Muscle layer of duodenum (tissue), 2 donors: ENCODE measurements at regions not wholly inside any gene's neighbourhood (a gene's known extent, or its start where the extent isn't known, plus 50 kb on each side); places are given as distances from the start of the nearest gene placed in this dataset.

Source experiments
- H3K27ac ChIP-seq: one replicate; pipeline ENCODE4 v1.7.0; 2013; ENCODE audit warnings: mild to moderate bottlenecking, low read length
- H3K27me3 ChIP-seq: one replicate; pipeline ENCODE4 v1.7.0; 2013; ENCODE audit warnings: low read depth, mild to moderate bottlenecking, control low read depth, low read length
- H3K36me3 ChIP-seq, 2 donors: one replicate each; pipeline ENCODE4 v1.7.0; 2013; ENCODE audit warnings: low read length in 2 of 2, control low read depth in 1 of 2, mild to moderate bottlenecking in 1 of 2; ENCODE audit not compliant: insufficient read depth in 2 of 2, control insufficient read depth in 1 of 2
- H3K4me1 ChIP-seq, 2 donors: one replicate each; pipeline ENCODE4 v1.7.0; 2013; ENCODE audit warnings: low read length in 2 of 2, mild to moderate bottlenecking in 2 of 2, control low read depth in 1 of 2, moderate library complexity in 1 of 2; ENCODE audit not compliant: insufficient read depth in 2 of 2, control insufficient read depth in 1 of 2
- H3K4me3 ChIP-seq, 2 donors: one replicate each; pipeline ENCODE4 v1.7.0; 2013; ENCODE audit warnings: low read length in 2 of 2, low read depth in 1 of 2, mild to moderate bottlenecking in 1 of 2
- H3K9me3 ChIP-seq, 2 donors: one replicate each; pipeline ENCODE4 v1.7.0; 2013; ENCODE audit warnings: low read length in 2 of 2, control low read depth in 1 of 2, mild to moderate bottlenecking in 1 of 2; ENCODE audit not compliant: control insufficient read depth in 1 of 2
- donor health status: healthy.

- H3K36me3 ChIP-seq, result no peaks in the 10 kb centered on the region
- H3K9me3 ChIP-seq, result no peaks in the 10 kb centered on the region
- H3K4me3 ChIP-seq, result no peak overlapping the region
- no peaks in the 10 kb centered on the region for H3K4me1 ChIP-seq
- H3K27me3 ChIP-seq, result no peaks in the 10 kb centered on the region
- no peak overlapping the region for H3K27ac ChIP-seq
These were observed 285.5 kb downstream of the HACE1 start for GRCh38 chr6:104574135-104574750.

DNA sequence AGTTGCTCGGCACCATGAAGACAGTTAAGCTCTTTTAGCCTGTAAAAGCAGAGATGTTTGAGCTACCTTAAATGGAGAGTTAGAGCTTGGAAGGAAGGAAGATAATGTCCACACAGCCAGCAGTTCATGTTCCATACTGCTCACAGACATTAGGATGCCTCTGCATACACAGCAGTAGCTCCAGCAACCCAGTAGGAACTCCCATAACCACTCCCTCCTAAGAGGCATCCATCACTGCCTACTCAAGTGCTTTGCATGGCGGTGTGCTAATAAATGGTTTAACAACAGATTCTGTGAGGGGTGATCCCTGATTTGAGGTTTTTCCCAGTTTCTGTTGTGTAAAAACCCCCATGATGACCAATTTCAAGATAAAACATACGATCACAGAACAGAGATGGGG, 286.4 kb downstream of the HACE1 start:
- Histone ChIP-seq H3K9me3 (no peaks in the 10 kb centered on the region), H3K27ac (no peak overlapping the region), H3K36me3 (no peaks in the 10 kb centered on the region), H3K4me1 (no peaks in the 10 kb centered on the region), H3K4me3 (no peak overlapping the region), H3K27me3 (no peaks in the 10 kb centered on the region)

GRCh38 chr6:104572901-104573300, 286.8 kb downstream of the HACE1 start:
- Histone ChIP-seq H3K4me1 (no peaks in the 10 kb centered on the region), H3K36me3 (no peaks in the 10 kb centered on the region), H3K27me3 (no peaks in the 10 kb centered on the region), H3K4me3 (no peak overlapping the region), H3K9me3 (no peaks in the 10 kb centered on the region), H3K27ac (no peak overlapping the region)

DNA sequence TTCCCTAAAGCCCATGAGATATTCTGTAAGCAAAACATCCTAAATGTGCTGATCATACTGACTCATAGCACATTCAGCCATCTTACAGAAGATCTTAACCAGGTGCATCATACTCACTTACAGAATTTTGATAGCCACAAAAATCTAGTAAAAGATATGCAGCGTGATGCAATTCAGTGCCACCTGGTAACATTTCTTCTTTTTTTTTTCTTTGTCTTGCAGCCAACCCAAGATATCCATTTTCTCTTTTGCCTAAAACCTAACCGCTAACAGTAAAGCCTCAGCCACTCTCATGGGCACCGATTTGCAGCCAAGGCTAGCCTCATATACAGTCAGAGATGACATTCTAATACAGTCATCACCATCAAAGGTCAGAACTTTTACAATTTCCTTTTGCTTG, 293.3 kb downstream of the HACE1 start:
- Histone ChIP-seq H3K9me3 (no peaks in the 10 kb centered on the region), H3K4me1 (no peaks in the 10 kb centered on the region), H3K27ac (no peak overlapping the region), H3K27me3 (no peaks in the 10 kb centered on the region), H3K4me3 (no peak overlapping the region), H3K36me3 (no peaks in the 10 kb centered on the region)

DNA sequence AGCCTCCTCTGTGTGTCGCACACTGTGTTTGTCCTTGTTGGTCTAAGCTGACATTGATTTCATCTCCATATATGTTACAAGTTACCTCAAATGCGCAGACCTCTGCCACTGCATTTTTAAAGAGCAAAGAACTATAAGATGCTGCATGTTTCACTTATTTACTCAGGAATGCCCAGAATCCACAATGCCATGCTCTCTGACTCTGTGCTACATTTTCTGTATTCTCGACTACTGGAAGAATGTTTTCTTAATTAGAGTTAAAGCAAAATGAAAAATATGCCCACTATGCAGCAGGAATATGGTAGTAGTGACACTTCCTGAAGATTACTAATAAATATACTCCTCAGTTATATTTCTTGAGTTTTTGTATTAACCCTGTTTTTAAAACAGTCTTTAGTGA, 296.4 kb downstream of the HACE1 start:
- Histone ChIP-seq H3K27me3 (no peaks in the 10 kb centered on the region), H3K4me1 (no peaks in the 10 kb centered on the region), H3K27ac (no peak overlapping the region), H3K4me3 (no peak overlapping the region), H3K9me3 (no peaks in the 10 kb centered on the region), H3K36me3 (no peaks in the 10 kb centered on the region)

GRCh38 chr6:104559435-104560202, 300.1 kb downstream of the HACE1 start:
- no peaks in the 10 kb centered on the region for H3K36me3 ChIP-seq
- no peaks in the 10 kb centered on the region for H3K4me1 ChIP-seq
- H3K4me3 ChIP-seq, result no peak overlapping the region
- H3K27ac ChIP-seq, result no peak overlapping the region
- H3K9me3 ChIP-seq, result no peaks in the 10 kb centered on the region
- no peaks in the 10 kb centered on the region for H3K27me3 ChIP-seq

DNA sequence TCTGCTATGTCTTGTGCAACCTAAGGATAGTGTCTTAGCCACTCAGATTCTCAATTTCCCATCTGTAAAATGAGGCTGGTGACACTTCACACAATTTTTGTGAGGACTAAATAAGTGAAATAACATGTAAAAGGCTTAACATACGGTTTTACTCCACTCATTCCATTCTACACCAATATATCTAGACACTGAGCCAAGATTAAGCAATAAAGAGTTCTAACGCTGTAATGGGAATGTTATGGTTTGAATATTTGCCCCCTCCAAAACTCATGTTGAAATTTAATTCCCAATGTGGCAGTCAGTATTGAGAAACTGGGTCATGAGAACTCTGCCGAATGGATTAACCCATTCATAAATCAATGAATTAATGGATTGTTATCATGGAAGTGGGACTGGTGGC, 301.0 kb downstream of the HACE1 start:
- Histone ChIP-seq H3K36me3 (no peaks in the 10 kb centered on the region), H3K27me3 (no peaks in the 10 kb centered on the region), H3K4me1 (no peaks in the 10 kb centered on the region), H3K9me3 (no peaks in the 10 kb centered on the region), H3K4me3 (no peak overlapping the region), H3K27ac (no peak overlapping the region)

GRCh38 chr6:104548297-104548696, 311.4 kb downstream of the HACE1 start:
- Histone ChIP-seq H3K4me1 (no peaks in the 10 kb centered on the region), H3K27me3 (no peaks in the 10 kb centered on the region), H3K4me3 (no peak overlapping the region), H3K9me3 (no peaks in the 10 kb centered on the region), H3K27ac (no peak overlapping the region), H3K36me3 (no peaks in the 10 kb centered on the region)

- Histone ChIP-seq H3K36me3 (no peaks in the 10 kb centered on the region), H3K9me3 (no peaks in the 10 kb centered on the region), H3K27ac (no peak overlapping the region), H3K27me3 (no peaks in the 10 kb centered on the region), H3K4me3 (no peak overlapping the region), H3K4me1 (no peaks in the 10 kb centered on the region)
These were observed 318.3 kb downstream of the HACE1 start for GRCh38 chr6:104541411-104541810.

- Histone ChIP-seq H3K36me3 (no peaks in the 10 kb centered on the region), H3K4me3 (no peak overlapping the region), H3K27ac (no peak overlapping the region), H3K9me3 (no peaks in the 10 kb centered on the region), H3K27me3 (no peaks in the 10 kb centered on the region), H3K4me1 (no peaks in the 10 kb centered on the region)
These were observed 319.0 kb downstream of the HACE1 start for GRCh38 chr6:104540743-104541142.

GRCh38 chr6:104539173-104539572, 320.5 kb downstream of the HACE1 start:
- Histone ChIP-seq H3K27me3 (no peaks in the 10 kb centered on the region), H3K4me3 (no peak overlapping the region), H3K27ac (no peak overlapping the region), H3K9me3 (no peaks in the 10 kb centered on the region), H3K36me3 (no peaks in the 10 kb centered on the region), H3K4me1 (no peaks in the 10 kb centered on the region)

- H3K36me3 ChIP-seq, result no peaks in the 10 kb centered on the region
- no peak overlapping the region for H3K4me3 ChIP-seq
- no peaks in the 10 kb centered on the region for H3K4me1 ChIP-seq
- no peaks in the 10 kb centered on the region for H3K27me3 ChIP-seq
- no peaks in the 10 kb centered on the region for H3K9me3 ChIP-seq
- no peak overlapping the region for H3K27ac ChIP-seq
These were observed 321.8 kb downstream of the HACE1 start for GRCh38 chr6:104537872-104538271.
